Stimulated activated CD4-positive, alpha-beta T cell treated with anti-CD3 and anti-CD28 coated beads, Interleukin-4, amount 100 ng/mL, for 4 hours (primary cell): ENCODE measurements at regions not wholly inside any gene's neighbourhood (a gene's known extent, or its start where the extent isn't known, plus 50 kb on each side); places are given as distances from the start of the nearest gene placed in this dataset.
"Not testable (repeated sequence)": the region's sequence is repeated elsewhere in the genome, so short reads cannot be mapped to it uniquely, and the experiment has no call there.

ENCODE experiments used
- DNase-seq, 2 experiments: peaks; one replicate each; pipeline ENCODE4 v3.0.0-alpha.2; 2020

DNA sequence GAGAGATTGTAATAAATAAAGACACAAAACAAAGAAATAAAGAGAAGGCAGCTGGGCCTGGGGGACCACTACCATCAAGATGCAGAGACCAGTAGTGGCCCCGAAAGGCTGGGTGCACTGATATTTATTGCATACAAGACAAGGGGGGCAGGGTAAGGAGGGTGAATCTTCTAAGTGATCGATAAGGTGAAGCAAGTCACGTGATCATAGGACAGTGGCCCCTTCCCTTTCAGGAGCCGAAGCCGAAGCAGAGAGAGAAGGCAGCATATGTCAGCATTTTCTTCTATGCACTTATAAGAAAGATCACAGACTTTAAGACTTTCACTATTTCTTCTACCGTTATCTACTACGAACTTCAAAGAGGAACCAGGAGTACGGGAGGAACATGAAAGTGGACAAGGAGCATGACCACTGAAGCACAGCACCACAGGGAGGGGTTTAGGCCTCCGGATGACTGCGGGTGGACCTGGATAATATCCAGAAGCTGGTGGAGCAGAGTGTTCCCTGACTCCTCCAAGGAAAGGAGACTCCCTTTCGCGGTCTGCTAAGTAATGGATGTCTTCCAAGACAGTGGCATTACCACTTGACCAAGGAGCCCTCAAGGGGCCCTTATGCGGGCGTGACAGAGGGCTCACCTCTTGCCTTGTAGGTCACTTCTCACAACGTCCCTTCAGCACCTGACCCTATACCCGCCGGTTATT, 126.4 kb downstream of the RBM46 start:
- not testable (repeated sequence) for DNase-seq

DNA sequence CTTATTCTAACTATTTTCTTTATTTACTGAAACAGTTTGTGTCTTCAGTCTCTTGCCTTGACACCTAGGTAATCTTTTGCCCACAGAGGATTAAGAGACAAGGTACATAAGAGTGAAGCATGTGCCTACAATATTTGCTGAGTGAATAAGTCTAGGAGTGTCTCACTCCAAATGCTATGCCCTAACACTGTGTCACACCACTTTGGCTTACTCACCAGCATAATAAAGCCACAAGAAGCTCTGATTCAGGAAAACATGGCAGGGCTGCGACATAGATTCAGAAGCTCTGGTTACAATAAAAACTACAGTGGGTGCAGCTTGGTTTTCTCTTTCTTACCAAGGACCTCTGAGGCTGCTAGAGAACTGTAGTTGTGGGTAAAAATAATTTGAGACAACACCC, 127.1 kb downstream of the RBM46 start:
- no peak for DNase-seq

- no peak for DNase-seq
These were observed 130.0 kb downstream of the RBM46 start for GRCh38 chr4:154911097-154911496.

DNA sequence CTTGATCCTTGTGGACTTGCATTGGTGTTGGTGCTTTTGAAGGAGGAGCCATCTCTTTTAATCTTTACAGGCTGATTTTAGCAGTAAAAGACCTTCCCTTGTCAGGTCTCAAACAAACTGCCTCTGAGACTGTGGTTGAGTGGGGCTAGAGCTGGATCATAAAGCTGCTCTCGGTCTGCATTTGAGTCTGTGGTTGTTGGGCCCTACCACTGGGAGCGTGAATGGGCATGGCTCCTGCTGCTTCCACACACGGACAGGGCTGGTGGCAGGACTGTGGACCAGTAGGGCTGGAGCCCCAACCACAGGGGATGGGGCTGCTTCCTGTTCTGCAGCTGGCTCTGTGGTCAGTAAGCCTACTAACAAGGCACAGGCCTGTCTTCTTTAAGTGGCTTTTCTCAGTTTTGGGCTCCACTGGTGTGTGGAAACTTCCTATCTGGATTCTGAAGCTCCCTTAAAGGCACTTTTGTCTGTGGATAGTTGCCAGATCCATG, 130.6 kb downstream of the RBM46 start:
- no peak for DNase-seq

DNA sequence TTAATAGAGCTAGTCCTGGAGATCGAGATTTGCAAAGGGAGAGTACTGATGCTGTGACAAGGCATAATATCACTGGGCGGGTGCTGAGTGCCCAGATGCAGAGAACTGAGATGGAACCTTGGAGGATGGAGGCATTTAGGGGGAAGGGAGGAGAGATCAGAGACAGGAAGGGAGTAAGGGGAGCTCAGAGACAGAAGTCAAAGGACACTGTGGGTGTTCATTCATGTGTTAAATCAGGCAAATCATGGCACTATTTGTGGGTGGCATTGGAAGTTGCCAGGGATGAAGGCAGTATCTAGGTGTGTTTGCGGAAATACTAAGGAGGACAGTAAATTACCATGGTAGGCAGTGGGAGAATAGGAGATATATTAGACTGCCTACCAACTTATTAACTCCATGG, 135.0 kb downstream of the RBM46 start:
- DNase-seq, result no peak

DNA sequence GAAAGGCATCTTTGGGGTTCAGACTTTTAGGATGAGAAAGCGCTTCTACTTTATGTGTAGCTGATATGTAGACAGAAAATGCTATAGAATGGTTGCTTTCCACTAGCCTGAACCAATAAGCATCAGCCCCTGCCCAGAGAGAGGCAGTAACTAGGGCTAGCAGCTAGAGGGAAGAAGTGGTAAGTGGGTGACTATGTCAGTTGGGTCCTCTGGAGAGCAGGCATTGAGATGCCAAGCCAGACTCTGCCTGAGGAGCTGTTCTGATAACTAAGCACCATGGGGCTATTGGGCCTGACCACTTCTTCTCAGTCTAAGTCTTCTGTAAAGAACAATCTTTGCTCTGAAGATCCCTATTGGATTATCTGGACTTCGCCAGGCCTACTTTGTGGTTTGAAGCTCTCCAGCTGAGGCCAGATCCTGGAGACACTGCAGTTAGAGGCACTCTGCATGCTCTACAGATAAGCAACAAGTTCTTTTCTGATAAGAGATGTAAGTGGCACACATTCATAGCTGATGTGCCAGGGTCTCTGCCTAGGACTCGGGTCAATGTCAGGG, 146.1 kb downstream of the RBM46 start:
- no peak for DNase-seq

DNA sequence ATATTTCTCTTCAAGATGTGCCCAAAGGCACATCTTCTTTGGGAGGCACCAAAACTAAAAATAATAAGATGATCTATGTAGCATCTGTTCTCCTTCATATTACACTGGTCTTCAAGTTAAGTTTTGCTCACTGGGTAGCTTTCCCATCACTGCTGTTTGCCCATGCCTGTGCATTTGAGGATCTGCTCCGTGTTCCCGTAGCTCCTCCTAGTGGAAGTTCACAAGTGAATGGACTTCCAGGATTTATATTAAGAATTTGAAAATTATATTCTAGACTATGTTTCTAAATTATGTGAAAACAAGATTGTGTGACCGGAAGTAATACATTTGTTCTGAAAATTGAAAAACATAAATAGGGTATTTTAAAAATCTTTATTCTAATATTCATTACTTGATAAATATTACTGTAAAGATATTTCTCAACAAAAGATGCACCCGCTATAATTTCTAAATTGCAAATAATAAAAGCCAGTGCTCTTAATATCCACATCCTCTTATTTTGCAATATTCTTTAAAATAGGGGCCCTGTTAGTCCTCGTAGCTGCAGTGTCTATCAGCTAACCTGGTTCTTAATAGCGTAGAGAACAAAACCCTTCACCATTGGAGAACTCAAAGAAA, 147.7 kb downstream of the RBM46 start:
- no peak for DNase-seq

GRCh38 chr4:154936873-154937272, 155.8 kb downstream of the RBM46 start:
- no peak for DNase-seq

GRCh38 chr4:154939851-154940250, 158.8 kb downstream of the RBM46 start:
- no peak for DNase-seq

- no peak for DNase-seq
These were observed 161.1 kb downstream of the RBM46 start for GRCh38 chr4:154942176-154942575.

- no peak for DNase-seq
These were observed 163.9 kb downstream of the RBM46 start for GRCh38 chr4:154944996-154945395.

- no peak for DNase-seq
These were observed 165.0 kb downstream of the RBM46 start for GRCh38 chr4:154946113-154946512.

- DNase-seq, result no peak
These were observed 172.6 kb downstream of the RBM46 start for GRCh38 chr4:154953691-154954090.

GRCh38 chr4:154954117-154954516, 173.0 kb downstream of the RBM46 start:
- no peak for DNase-seq

DNA sequence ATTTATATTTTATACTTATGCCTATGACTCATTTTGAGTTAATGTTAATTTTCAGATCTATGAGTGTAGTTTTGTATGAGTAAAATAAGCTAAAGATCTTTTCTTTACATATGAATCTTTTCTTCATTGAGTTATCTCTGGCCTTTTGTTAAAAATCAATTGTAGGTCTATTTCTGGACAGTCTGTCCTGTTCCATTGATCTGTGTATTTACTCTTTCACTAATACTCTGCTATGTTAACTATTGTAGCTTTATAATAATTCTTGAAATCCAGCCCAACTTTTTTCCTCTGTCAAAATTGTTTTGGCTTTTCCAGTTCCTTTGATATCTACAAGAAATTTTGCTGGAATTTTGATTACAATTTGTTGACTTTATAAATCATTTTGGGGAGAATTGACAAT, 177.0 kb downstream of the RBM46 start:
- DNase-seq, result no peak

DNA sequence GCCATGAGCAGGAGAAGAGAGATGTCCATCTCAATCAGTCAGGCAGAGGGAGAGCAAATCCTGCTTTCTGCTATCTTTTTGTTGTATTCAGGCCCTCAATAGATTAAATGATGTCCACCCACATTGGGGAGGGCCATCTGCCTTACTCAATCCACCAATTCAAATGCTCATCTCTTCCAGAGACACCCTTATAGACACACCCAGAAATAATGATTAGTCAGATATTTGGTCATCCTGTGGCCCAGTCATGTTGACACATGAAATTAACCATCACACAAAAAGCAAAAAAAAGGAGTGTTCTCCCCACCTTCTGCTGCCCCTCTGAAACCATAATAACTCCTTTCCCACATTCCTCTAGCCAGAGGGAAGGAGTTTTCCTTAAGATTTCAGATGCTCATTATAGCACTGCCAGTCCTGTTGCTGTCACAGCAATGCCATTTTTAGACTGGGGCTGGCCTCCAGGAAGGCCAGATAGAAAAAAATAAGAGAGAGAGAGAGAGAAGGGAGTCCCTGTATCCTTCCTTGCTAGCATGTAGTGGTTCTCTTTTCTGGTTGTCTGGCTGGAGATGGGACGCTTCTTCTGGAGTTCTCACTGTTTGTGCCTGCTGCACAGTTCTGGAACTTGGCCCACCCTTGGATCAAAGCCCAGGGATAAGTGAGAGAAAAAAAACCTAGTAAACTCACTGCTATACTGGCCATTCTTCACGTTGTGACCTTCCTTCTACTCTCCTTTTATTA, 177.7 kb downstream of the RBM46 start:
- no peak for DNase-seq

DNA sequence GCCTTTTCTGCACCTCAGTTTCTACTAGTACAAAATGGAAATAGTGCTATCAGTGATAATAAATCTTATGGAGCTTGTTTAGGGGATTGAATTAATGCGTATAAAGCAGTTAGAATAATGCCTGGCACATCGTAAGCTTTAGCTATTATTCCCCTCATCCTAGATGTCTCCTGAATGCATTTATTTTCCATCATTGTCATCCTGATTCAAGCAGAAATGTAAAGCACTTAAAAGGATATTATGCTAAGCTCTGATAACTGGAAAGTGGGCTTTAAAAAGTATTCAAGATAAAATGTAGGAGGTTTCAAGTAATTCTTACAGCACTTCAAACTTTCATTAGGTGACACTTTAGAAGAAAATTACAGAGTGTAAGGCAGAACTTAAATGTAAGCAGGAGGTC, 178.7 kb downstream of the RBM46 start:
- DNase-seq, result no peak

DNA sequence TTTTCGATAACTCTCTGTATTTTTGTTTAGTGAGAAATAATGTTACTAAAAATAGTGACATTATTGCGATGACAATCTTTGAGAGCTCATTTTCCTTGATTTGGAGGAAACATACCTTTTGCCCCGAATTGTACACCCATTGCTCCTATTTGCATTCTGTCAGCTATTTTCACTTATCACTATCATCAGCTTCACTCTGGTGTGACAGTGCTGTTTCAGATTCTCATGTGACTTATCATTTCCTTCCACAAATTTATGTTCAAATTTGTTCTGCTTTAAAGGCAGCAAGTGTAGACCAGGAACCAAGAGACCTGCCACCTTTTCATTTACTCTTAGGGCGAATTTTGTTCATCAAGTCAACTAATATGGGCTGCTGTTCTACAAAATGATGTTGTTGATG, 179.4 kb downstream of the RBM46 start:
- no peak for DNase-seq

DNA sequence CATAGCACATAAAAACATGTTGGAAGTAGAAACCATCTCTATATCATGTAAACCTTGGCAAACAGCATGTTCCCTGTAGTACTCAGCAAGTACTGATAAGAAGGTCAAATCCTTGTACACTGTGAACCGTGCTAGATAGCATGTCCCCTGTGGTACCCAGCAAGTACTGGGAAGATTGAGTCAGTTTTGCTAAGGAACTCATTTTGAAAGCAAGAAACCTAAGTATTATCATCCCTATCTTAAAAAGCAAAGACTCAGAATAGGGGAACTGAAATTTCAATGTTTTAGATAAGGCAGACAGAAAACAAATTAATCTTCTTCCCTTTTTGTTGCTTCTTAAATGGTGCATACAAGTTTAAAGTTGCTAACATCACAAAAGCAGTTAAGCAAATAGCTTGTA, 180.2 kb downstream of the RBM46 start:
- no peak for DNase-seq

- no peak for DNase-seq
These were observed 192.4 kb downstream of the RBM46 start for GRCh38 chr4:154973244-154974035.

DNA sequence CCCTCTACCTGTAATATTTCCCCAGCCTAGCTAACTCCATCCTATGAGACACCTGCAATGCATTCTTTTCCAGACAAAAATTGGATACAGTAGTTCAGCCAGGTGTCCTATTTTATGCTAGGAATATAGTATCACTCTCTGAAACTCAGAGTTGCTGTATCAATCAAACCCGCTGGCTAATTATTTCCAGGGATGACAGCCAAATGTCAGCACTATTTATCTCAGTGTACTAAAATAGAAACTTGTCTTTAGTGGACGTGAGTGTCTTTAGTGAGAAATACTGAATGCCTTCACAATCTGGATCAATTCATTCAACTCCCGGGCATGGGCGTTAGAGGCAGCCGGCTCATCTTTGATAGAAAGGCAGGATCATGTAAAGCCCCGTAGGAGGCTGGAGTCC, 196.2 kb downstream of the RBM46 start:
- DNase-seq, result no peak

DNA sequence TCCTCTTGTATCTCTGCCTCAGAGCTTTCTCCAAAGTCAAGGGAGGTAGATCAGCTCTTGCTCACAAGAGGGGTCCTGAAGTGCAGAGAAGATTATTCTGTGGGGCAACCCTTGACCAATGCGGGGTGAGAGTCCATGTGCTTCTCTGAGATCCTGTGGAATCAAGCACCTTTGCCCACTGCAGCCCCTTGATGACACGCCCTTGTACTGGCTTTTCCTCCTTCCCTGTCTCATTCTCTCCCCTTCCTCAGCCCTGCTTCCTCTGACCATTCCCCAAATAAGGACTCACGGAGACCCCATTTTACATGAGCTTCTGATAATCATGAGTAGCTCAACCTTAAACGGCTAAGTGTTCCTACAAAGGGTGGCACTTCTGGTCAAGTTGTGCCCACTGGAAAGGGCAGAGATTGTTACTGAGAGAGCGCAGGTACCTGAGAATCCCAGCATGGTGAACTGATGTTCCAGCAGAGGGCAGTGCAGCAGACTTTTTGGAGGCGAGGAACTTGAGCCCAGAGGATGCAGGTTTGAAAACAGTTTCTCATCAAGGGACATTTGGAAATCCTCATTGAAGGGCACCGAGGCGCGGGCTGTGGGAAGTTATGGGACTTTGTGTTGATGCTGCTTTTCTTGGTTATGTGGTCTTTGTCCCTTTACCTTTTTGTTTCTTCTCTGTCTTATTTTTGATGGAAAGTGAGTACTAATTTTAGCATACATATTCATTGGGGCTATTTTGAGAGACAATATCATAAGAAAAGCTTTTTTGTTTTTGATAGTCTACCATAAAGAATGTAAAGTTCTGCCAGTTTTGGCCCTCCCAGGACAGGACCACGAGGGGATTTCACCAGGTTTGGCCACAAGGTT, 201.3 kb downstream of the RBM46 start:
- DNase-seq, result peak; percentile 2 to 7
